OCI-LY1 (cell line): ENCODE measurements at regions not wholly inside any gene's neighbourhood (a gene's known extent, or its start where the extent isn't known, plus 50 kb on each side); places are given as distances from the start of the nearest gene placed in this dataset.

ENCODE experiments used
- H2AFZ ChIP-seq: fragments of 200-600 bp; sonication (generic), shearing (Covaris generic); 2 replicates; pipeline ENCODE4 v1.6.0; 2014; ENCODE audit warnings: antibody characterized with exemption, mild to moderate bottlenecking, low read length
- H3F3A ChIP-seq: fragments of 200-600 bp; sonication (generic), shearing (Covaris generic); 2 replicates; pipeline ENCODE4 v1.6.0; 2014; ENCODE audit warnings: mild to moderate bottlenecking, antibody characterized with exemption, low read length, moderate library complexity; ENCODE audit not compliant: insufficient read depth
- H3K27ac ChIP-seq: fragments of 200-600 bp; sonication (generic); 2 replicates; pipeline ENCODE4 v1.5.1; 2014; ENCODE audit warnings: low read length, mixed run types, mild to moderate bottlenecking, low read depth; ENCODE audit not compliant: poor library complexity, severe bottlenecking
- H3K27me3 ChIP-seq: fragments of 200-600 bp; sonication (generic); 2 replicates; pipeline ENCODE4 v1.6.0; 2014; ENCODE audit warnings: antibody characterized with exemption, mild to moderate bottlenecking, low read length, moderate library complexity; ENCODE audit not compliant: insufficient read depth
- H3K36me3 ChIP-seq: fragments of 200-600 bp; sonication (generic); 2 replicates; pipeline ENCODE4 v1.6.1; 2014; ENCODE audit warnings: mild to moderate bottlenecking, antibody characterized with exemption, low read length, moderate library complexity, mixed read lengths; ENCODE audit not compliant: insufficient read depth
- H3K4me1 ChIP-seq: fragments of 200-600 bp; sonication (generic); 2 replicates; pipeline ENCODE4 v1.5.1; 2014; ENCODE audit warnings: mild to moderate bottlenecking, low read length, moderate library complexity; ENCODE audit not compliant: insufficient read depth, severe bottlenecking
- H3K4me2 ChIP-seq: fragments of 200-600 bp; sonication (generic), shearing (Covaris generic); 2 replicates; pipeline ENCODE4 v1.6.1; 2014; ENCODE audit warnings: low read length
- H3K4me3 ChIP-seq: fragments of 200-600 bp; sonication (generic); 2 replicates; pipeline ENCODE4 v1.5.1; 2014; ENCODE audit warnings: low read length, low read depth, mild to moderate bottlenecking, mixed read lengths; ENCODE audit not compliant: poor library complexity, severe bottlenecking
- H3K79me2 ChIP-seq: fragments of 200-600 bp; shearing (Covaris generic); 2 replicates; pipeline ENCODE4 v1.6.1; 2016; ENCODE audit warnings: mixed run types, low read length, mixed read lengths; ENCODE audit not compliant: insufficient read depth
- H3K9ac ChIP-seq: fragments of 200-600 bp; sonication (generic), shearing (Covaris generic); 2 replicates; pipeline ENCODE4 v1.6.1; 2014; ENCODE audit warnings: mild to moderate bottlenecking, low read length, mixed read lengths
- H3K9me2 ChIP-seq: fragments of 200-600 bp; sonication (generic), shearing (Covaris generic); 2 replicates; pipeline ENCODE4 v1.6.1; 2014; ENCODE audit warnings: low read depth, mild to moderate bottlenecking, low read length, mixed read lengths
- H3K9me3 ChIP-seq: fragments of 200-600 bp; shearing (Covaris generic); 2 replicates; pipeline ENCODE4 v1.6.1; 2014; ENCODE audit warnings: low read length, mixed read lengths
- H4K20me1 ChIP-seq: fragments of 200-600 bp; sonication (generic), shearing (Covaris generic); 2 replicates; pipeline ENCODE4 v1.6.0; 2016; ENCODE audit warnings: mild to moderate bottlenecking, low read length; ENCODE audit not compliant: insufficient read depth
- EZH2 ChIP-seq: fragments of 200-600 bp; sonication (generic), shearing (Covaris generic); IDR thresholded peaks from 2 replicates; pipeline ENCODE4 v1.8.0; 2017; ENCODE audit warnings: borderline replicate concordance, mixed run types, mild to moderate bottlenecking, antibody characterized with exemption, low read length, moderate library complexity, mixed read lengths
- TF ChIP-seq, protein P1 (sequence below): fragments of 200-600 bp; sonication (generic), shearing (Covaris generic); IDR thresholded peaks from 2 replicates; pipeline ENCODE4 v1.5.1; 2017; ENCODE audit warnings: mild to moderate bottlenecking, antibody characterized with exemption, low read length, moderate library complexity, mixed read lengths

DNA sequence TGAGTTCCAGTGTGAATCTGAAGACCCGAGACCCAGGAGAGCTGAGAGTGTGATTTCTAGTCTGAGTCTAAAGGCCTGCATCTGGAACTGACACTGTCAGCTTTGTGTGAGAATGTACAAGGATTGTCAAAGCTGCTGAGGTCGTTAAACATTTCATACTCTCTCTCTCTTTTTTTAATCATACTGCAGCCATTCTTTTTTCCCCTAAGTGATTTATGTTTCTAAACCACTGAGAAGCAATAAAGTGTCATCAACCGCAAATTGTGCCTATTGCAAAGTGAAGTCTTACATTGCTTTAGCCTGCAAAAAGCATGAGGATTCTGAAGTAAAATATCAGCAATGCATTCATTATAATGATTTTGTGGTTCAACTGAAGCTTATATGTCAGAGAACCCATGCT, 106.0 kb downstream of the ASMT start:
- Histone ChIP-seq H3K27me3 (no peaks in the 10 kb centered on the region), H3F3A (no peaks in the 10 kb centered on the region), H3K79me2 (no peaks in the 10 kb centered on the region), H3K4me2 (no peak overlapping the region), H4K20me1 (no peaks in the 10 kb centered on the region), H3K36me3 (no peaks in the 10 kb centered on the region), H3K4me3 (no peak overlapping the region), H3K27ac (no peak overlapping the region), H3K9ac (no peak overlapping the region), H3K9me2 (no peaks in the 10 kb centered on the region), H2AFZ (no peak overlapping the region), H3K9me3 (no peaks in the 10 kb centered on the region), H3K4me1 (no peaks in the 10 kb centered on the region)
- TF ChIP-seq, protein P1, sequence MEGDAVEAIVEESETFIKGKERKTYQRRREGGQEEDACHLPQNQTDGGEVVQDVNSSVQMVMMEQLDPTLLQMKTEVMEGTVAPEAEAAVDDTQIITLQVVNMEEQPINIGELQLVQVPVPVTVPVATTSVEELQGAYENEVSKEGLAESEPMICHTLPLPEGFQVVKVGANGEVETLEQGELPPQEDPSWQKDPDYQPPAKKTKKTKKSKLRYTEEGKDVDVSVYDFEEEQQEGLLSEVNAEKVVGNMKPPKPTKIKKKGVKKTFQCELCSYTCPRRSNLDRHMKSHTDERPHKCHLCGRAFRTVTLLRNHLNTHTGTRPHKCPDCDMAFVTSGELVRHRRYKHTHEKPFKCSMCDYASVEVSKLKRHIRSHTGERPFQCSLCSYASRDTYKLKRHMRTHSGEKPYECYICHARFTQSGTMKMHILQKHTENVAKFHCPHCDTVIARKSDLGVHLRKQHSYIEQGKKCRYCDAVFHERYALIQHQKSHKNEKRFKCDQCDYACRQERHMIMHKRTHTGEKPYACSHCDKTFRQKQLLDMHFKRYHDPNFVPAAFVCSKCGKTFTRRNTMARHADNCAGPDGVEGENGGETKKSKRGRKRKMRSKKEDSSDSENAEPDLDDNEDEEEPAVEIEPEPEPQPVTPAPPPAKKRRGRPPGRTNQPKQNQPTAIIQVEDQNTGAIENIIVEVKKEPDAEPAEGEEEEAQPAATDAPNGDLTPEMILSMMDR = no peak
- no peak for TF ChIP-seq EZH2

DNA sequence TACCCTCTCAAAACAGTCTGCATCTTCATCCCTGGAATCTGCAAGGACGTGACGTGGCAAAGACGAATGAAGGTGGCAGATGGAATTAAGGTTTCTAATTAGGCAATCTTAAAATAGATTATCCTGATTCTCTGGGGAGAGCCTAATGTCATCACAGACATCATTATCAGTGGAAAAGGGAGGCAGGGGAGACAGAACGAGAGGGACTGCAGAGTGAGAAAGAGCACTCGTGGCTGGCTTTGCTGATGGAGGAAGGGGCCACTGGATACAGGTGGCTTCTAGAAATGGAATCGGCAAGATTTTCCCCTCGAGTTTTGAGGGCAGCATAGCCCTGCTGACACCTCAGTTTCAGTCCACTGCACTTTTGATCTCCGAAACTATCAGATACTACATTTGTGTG, 110.6 kb downstream of the ASMT start:
- no peaks in the 10 kb centered on the region for H3K9me2 ChIP-seq
- H3K9me3 ChIP-seq = no peaks in the 10 kb centered on the region
- H3K27me3 ChIP-seq = no peaks in the 10 kb centered on the region
- TF ChIP-seq EZH2 = no peak
- TF ChIP-seq, protein P1 = no peak
- H3K36me3 ChIP-seq = no peaks in the 10 kb centered on the region
- H3K4me2 ChIP-seq = no peak overlapping the region
- no peak overlapping the region for H3K27ac ChIP-seq
- H3K9ac ChIP-seq = no peak overlapping the region
- H3K79me2 ChIP-seq = no peaks in the 10 kb centered on the region
- no peaks in the 10 kb centered on the region for H3F3A ChIP-seq
- H2AFZ ChIP-seq = no peak overlapping the region
- H3K4me1 ChIP-seq = no peaks in the 10 kb centered on the region
- H3K4me3 ChIP-seq = no peak overlapping the region
- H4K20me1 ChIP-seq = no peaks in the 10 kb centered on the region

DNA sequence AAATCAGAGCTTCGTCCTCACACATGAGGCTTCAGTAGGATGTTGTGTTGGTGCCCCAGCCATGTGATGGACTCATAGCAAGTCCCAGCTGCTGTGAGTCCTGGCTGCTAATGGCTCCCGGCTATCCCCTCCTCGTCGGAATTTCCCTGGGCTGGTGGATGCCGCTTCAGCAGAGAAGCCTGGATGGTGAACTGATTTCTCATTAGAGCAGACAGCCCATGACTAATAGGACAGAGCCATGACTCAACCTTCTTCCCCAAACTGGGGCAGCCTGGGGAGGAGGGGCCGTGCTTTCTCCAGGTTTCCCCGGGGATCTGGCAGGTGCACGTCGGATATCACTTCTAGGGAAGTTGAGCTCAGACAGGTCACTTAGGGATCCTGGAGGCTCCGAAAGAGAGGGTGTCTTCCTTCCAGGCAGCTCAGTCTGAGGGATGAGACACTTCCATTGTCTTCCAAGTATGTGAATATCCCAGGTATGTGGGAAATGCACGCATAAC, 112.7 kb downstream of the ASMT start:
- Histone ChIP-seq H3K4me2 (no peak overlapping the region), H3K27ac (no peak overlapping the region), H3K9me3 (no peaks in the 10 kb centered on the region), H2AFZ (no peak overlapping the region), H3K79me2 (no peaks in the 10 kb centered on the region), H3F3A (no peaks in the 10 kb centered on the region), H3K27me3 (no peaks in the 10 kb centered on the region), H4K20me1 (no peaks in the 10 kb centered on the region), H3K4me1 (no peaks in the 10 kb centered on the region), H3K36me3 (no peaks in the 10 kb centered on the region), H3K9ac (no peak overlapping the region), H3K9me2 (no peaks in the 10 kb centered on the region), H3K4me3 (no peak overlapping the region)
- TF ChIP-seq, protein P1 = no peak
- no peak for TF ChIP-seq EZH2
